ENCODE measurements at regions not wholly inside any gene's neighbourhood (a gene's known extent, or its start where the extent isn't known, plus 50 kb on each side); places are given as distances from the start of the nearest gene placed in this dataset.

DNA sequence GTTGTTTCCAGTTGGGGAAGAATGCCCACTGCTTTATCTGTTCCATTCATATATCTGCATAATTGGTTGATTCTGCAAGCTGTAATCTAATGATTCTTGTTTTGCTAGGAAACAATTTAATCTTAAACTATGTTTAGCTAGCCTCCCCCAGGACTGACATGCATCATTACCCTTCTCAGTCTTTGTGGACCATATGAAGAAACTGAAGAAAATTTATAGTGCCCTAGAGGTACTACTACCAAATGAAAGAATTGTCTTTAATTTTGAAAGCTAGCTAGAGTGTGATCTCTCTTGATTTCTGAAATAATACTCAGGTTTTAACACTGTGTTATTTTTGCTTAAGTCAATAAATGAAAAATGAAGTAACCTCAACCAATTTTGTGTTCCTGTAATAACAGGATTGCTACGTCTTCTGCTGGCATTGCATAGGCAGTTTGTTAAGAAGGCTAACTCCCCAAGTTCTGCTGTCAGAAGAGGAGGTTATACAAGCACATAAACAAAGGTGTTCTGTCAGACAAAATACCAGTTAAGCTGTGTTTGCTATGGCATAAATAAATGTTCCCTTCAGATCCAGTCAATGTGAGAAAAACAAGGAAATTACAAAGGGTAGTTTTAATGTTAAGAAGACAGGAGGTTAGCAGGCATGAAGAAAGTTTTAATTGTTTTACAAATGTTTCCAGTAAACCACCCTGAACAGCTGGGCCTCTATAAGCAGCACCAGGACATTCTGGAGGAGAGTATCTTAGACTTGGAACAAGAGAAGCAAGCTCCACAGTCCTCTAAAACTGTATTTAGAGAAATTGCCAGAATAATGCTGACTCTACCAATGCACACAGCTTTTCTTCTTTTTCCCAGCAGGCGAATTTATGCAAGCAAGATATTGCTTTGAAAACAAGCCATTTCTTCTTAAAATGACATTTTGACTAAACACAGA lies 90.3 kb upstream of the CTTNBP2 start:
- TF ChIP-seq TAF1 (IDR thresholded peaks at IDR 0.05; ENCODE audit: low read depth) (no peak), CTCF (IDR thresholded peaks at IDR 0.05; ENCODE audit: poor library complexity, severe bottlenecking) (no peak), POLR2AphosphoS5 (IDR thresholded peaks at IDR 0.05) (no peak), EZH2 (IDR thresholded peaks at IDR 0.05; ENCODE audit: borderline replicate concordance, insufficient read depth, low read length, poor library complexity, severe bottlenecking) (no peak), SMC3 (conservative IDR thresholded peaks at IDR 0.05; ENCODE audit: poor library complexity) (no peak), EP300 (conservative IDR thresholded peaks at IDR 0.05; ENCODE audit: poor library complexity, severe bottlenecking) (no peak)

Measured in neural cell (in vitro differentiated cells).